ENCODE measurements at regions not wholly inside any gene's neighbourhood (a gene's known extent, or its start where the extent isn't known, plus 50 kb on each side); places are given as distances from the start of the nearest gene placed in this dataset.

DNA sequence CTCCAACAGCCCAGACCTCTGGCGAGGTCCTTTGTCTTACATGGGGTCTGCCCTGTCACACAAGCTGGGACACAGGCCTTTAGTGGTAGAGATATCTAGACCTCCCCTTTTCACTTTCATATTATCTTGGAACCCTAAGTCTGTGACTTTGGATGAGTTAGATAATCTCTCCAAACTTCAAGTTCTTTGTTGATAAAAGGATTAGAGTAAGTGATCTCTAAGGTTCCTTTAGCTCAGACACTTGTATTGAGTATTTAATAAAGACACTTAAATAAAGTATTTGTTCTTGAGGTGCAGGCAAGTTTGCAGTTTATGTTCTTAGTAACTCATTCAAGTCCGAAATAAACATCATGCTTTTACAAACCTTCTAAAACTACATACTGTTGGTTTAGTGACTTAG lies 459.6 kb downstream of the SHQ1 start:
- DNase-seq = no peak

- no peak for DNase-seq
Observed at GRCh38 chr3:72388117-72388516, 460.1 kb downstream of the SHQ1 start.

- no peak for DNase-seq
Observed at GRCh38 chr3:72386327-72387000, 461.8 kb downstream of the SHQ1 start.

DNA sequence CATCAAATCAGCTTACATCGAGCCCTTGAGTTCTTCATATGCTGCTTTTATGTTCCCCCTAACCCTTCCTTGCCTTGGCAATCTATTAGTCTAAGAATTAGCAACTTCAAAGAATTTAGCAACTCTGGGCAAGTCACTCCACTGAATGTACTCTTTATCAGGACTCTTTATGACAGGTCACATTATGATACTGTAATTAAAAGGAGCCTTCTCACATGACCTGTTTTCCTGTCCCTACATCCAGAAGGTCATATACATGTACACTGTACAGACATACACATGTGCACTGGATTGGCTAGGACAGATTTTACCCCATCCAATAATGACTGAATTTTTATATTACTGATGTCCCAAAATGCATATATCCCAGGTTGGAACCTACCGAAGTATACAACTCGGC lies 463.1 kb downstream of the SHQ1 start:
- no peak for DNase-seq

DNA sequence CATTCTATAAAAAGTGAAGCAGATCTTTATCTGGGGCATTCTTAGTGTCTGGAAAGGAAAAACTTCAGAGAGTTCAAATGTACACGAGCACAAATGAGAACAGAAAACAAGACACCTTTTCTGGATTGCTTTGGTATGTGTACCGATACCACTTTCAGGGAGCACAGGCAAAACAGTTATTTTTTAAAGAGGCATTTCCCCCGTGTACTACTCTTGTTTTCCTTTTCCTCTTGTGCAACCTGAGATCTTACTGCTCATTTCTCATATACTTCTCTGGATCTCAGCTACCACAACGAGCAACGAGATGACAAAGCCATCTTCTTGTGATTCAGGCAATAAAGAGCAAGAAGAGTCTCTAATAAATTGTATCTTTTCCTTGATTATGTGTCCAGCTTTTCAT lies 463.6 kb downstream of the SHQ1 start:
- DNase-seq = no peak

DNA sequence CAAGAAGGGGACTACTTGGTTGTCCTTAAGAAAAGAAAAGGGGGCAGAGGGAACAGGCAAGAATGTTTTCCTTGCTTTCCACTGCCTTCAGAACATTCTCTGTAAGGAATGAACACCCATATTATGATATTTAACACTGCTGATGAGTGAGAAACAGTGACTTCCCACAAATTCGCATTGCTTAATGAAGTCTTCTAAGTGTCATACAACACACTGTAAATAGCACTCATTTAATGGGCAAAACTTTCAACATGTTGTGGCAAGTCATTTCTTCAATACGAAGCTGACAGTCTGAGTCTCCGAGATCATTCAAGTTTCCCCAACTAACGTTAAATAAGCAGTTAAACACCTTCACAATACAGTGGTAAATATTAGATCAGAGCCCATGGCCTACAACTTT lies 464.4 kb downstream of the SHQ1 start:
- DNase-seq = no peak

GRCh38 chr3:72383230-72383629 lies 465.0 kb downstream of the SHQ1 start:
- DNase-seq = no peak

DNA sequence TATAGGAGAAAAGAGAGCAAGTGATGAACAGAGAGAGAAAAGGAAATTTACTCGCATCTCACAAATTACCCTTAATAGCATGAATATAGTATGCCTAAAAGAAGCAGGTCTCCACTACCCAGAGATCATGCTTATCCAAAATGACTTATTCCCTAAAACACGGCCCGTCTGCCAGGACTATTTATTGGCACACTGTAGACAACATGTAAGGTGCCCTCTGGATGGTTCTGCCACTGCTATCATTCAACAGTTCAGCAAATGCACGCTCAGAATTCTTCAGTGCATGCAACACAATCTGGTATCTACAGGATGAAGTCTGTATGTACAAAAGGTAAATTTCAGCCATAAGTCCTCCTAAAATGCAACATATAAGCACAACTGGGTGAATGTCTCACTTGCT lies 465.8 kb downstream of the SHQ1 start:
- no peak for DNase-seq

DNA sequence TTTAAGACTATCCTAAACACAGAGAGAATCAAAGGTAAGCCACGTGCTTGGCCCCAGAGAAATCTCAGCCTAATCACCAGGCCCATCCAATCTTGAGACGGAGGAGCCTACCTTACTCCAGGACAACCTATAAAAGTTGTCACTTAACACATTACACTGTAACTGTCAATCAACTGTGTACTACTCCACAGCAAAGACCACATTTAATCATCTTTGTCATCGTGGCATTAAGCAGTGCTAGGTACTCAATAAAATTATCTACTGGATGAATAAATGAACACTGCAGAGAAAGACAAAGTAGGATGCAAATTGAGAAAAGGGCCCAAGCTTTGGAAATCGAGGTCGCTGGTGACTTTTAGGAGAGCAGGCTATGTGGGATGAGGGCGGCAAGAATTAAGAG lies 466.7 kb downstream of the SHQ1 start:
- DNase-seq = no peak

- no peak for DNase-seq
Observed at GRCh38 chr3:72380711-72381493, 467.3 kb downstream of the SHQ1 start.

- DNase-seq = no peak
Observed at GRCh38 chr3:72380193-72380592, 468.1 kb downstream of the SHQ1 start.

DNA sequence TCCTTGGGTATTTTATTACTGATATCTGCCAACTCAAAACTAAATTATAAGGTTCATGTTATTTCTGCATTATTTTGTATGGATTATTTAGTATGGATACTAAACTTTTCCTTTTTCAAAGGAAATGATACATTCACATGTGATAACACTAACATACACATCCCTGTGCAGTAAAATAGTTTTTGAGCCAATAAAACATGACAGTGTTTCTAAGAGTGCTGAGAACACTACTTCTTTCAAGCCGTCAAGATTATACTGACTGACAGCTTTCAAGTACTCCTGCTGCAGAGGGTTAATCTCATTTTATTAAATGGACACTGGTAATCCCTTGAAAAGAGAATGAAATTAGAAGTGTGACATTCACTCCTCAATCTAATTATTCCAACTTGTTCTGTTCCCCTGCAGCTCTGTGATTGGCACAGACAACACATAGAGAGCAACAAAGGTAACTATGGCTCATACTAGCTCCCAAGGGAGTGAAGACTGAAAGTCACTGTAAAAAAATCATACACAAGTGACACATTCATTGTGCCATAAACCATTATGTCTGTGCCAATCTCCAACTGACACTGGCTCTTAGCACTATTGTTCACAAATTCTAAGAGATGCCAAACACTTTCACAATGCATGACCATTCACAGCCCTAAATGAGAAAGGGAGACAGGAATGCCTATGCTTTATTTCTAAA lies 468.6 kb downstream of the SHQ1 start:
- DNase-seq = no peak

GRCh38 chr3:72378287-72378686 lies 470.0 kb downstream of the SHQ1 start:
- DNase-seq = no peak

- no peak for DNase-seq
Observed at GRCh38 chr3:72376956-72377710, 471.1 kb downstream of the SHQ1 start.

- DNase-seq = peak; percentile 61
Observed at GRCh38 chr3:72375237-72376076, 472.8 kb downstream of the SHQ1 start.

DNA sequence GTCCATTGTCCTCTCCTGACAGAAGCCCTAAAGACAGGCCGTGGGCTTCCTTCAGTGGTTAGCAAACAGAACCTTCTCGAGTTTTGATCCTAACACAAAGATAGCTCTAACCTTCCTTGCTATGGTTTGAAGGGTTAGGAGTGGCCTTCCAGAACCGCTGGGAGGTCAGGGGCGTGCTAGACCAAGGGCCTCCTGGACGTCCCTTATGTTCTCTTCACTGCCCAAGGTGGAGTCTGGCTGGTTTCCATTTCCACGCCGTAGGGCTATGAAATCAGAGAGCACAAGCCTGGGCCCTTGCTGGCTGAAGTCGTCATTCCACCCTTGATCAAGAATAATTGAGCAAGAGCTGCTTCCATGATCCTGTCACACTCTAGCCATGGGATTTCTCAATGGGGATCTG lies 475.1 kb downstream of the SHQ1 start:
- no peak for DNase-seq

- no peak for DNase-seq
Observed at GRCh38 chr3:72372161-72372560, 476.1 kb downstream of the SHQ1 start.

DNA sequence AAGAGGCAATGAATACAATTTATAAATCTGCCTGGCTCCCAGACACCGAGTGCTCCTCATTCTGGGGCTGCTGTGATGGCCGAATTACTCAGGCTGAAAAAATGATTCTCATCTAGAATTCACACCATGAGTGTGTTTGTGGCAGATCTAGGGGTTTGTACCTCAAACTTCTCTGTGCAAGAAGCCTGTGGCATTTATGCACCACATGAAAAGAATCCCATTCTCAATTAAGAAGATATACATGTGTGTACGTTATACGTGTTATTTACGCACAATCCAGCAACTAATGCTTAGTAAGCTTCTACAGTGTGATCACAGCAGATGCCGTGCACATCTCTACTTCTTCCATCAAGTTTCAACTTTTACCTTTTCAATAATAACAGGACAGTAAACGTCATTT lies 476.8 kb downstream of the SHQ1 start:
- DNase-seq = no peak

- DNase-seq = no peak
Observed at GRCh38 chr3:72370947-72371346, 477.3 kb downstream of the SHQ1 start.

- no peak for DNase-seq
Observed at GRCh38 chr3:72369681-72370080, 478.6 kb downstream of the SHQ1 start.

DNA sequence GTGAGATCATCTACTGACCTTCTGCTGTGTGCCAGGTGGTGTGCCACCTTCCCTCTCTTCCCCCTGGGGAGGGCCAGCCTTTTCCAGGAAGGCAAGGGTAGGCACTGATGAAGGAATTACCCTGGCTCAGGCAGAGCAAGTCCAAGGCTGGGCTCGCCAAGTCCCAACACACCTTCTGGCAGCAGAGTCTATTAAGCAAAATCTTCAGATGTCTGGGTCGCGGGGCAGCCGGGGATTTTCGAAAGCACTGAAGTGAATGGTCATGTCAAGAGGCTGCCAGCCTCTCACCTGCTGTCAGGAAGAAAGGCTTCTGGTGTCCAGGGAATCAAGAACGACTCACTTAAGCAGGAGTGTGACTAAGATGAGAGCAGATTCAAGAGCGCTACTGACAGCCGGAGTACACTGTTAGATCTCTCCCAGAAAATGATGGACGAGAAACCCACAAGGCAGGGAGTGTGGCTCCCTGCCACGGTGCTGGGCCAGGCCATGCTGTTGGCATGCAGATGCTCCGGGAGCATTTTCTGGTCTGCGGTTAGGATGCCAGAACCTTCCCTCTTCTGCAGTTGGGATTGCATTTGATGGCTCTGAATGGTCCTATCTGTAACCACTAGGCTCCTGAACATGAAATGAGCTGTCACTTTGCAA lies 479.8 kb downstream of the SHQ1 start:
- no peak for DNase-seq

GRCh38 chr3:72361990-72362389 lies 486.3 kb downstream of the SHQ1 start:
- no peak for DNase-seq
